A549 (cell line): ENCODE measurements at regions not wholly inside any gene's neighbourhood (a gene's known extent, or its start where the extent isn't known, plus 50 kb on each side); places are given as distances from the start of the nearest gene placed in this dataset.

ENCODE experiments used
- BHLHE40 ChIP-seq: IDR thresholded peaks from 2 replicates; pipeline ENCODE4 v1.6.1; 2012; ENCODE audit warnings: low read depth, low read length, inconsistent platforms
- CTCF ChIP-seq: fragments of >200 bp; sonication (Bioruptor Twin); formaldehyde crosslinking; IDR thresholded peaks from 3 replicates; pipeline ENCODE4 v1.5.1; 2016
- KDM1A ChIP-seq: fragments of 200-600 bp; sonication (generic); IDR thresholded peaks from 2 replicates; pipeline ENCODE4 v1.6.1; 2016; ENCODE audit warnings: low read depth, mild to moderate bottlenecking
- MAX ChIP-seq: IDR thresholded peaks from 2 replicates; pipeline ENCODE4 v1.6.1; 2012
- MYC ChIP-seq: IDR thresholded peaks from 2 replicates; pipeline ENCODE4 v1.6.1; 2012; ENCODE audit warnings: mild to moderate bottlenecking, inconsistent platforms, low read length, improper control_type of control experiment, borderline replicate concordance
- NFE2L2 ChIP-seq: fragments of 150-350 bp; conservative IDR thresholded peaks from 2 replicates; pipeline ENCODE4 v1.6.1; 2014; ENCODE audit warnings: low read length
- PBX3 ChIP-seq: IDR thresholded peaks from 2 replicates; pipeline ENCODE4 v1.6.1; 2012
- POLR2A ChIP-seq: IDR thresholded peaks from 2 replicates; pipeline ENCODE4 v1.6.1; 2012; ENCODE audit warnings: mild to moderate bottlenecking, low read length
- RAD21 ChIP-seq, 2 experiments: fragments of >200 bp in 1 of 2; sonication (Bioruptor Twin) in 1 of 2; formaldehyde crosslinking in 1 of 2; IDR thresholded peaks in 1 of 2; conservative IDR thresholded peaks in 1 of 2; 2 replicates in 1 of 2; 3 replicates in 1 of 2; pipeline ENCODE4 v1.6.1; 2012 to 2018; ENCODE audit warnings: inconsistent platforms in 1 of 2
- REST ChIP-seq: fragments of 200-600 bp; sonication (generic); IDR thresholded peaks from 2 replicates; pipeline ENCODE4 v1.6.1; 2016; ENCODE audit warnings: antibody characterized with exemption, mild to moderate bottlenecking, moderate library complexity
- RFX5 ChIP-seq: fragments of 450-650 bp; IDR thresholded peaks from 2 replicates; pipeline ENCODE4 v1.7.1; 2014; ENCODE audit warnings: antibody characterized with exemption, mild to moderate bottlenecking, moderate library complexity

- TF ChIP-seq CTCF (no peak), NFE2L2 (no peak), POLR2A (no peak), MYC (no peak), RFX5 (no peak), MAX (no peak), RAD21 (conservative IDR thresholded peaks at IDR 0.05 in 1 of 2, IDR thresholded peaks at IDR 0.05 in 1 of 2) (no peak), BHLHE40 (no peak), KDM1A (no peak), REST (no peak), PBX3 (no peak)
Measured at GRCh38 chr14:97385727-97386126, 588.5 kb downstream of the VRK1 start.
